Thoracic aorta (tissue), 2 donors: ENCODE measurements at regions not wholly inside any gene's neighbourhood (a gene's known extent, or its start where the extent isn't known, plus 50 kb on each side); places are given as distances from the start of the nearest gene placed in this dataset.

Experiments used
- ATAC-seq: fragments of 150-250 bp; one replicate; pipeline ENCODE4 v1.8.0; 2017; ENCODE audit warnings: low read depth; ENCODE audit not compliant: insufficient number of reproducible peaks, low FRiP score
- DNase-seq: peaks from one replicate; pipeline ENCODE4 v3.0.0-alpha.2; 2020; ENCODE audit warnings: low spot score
- H3K27ac ChIP-seq, 2 donors: fragments of 200-600 bp; sonication (generic); 1 replicate in 1 of 2; 2 replicates in 1 of 2; pipeline ENCODE4 v1.5.1; 2016; ENCODE audit warnings: mild to moderate bottlenecking in 2 of 2, moderate library complexity in 2 of 2
- H3K27me3 ChIP-seq: fragments of 200-600 bp; sonication (generic); replicated peaks from 2 replicates; pipeline ENCODE4 v1.6.0; 2016; ENCODE audit warnings: mild to moderate bottlenecking; ENCODE audit not compliant: insufficient read depth
- H3K36me3 ChIP-seq: fragments of 200-600 bp; sonication (generic); one replicate; pipeline ENCODE4 v1.5.1; 2016
- H3K4me1 ChIP-seq, 2 donors: fragments of 200-600 bp; sonication (generic); 1 replicate in 1 of 2; 2 replicates in 1 of 2; pipeline versions ENCODE4 v1.5.1 to v1.6.0; 2016; ENCODE audit warnings: low read depth in 2 of 2, mild to moderate bottlenecking in 1 of 2; ENCODE audit not compliant: control insufficient read depth in 1 of 2
- H3K4me3 ChIP-seq: fragments of 200-600 bp; sonication (generic); 2 replicates; pipeline ENCODE4 v1.5.1; 2016; ENCODE audit warnings: mild to moderate bottlenecking
- H3K9me3 ChIP-seq: fragments of 200-600 bp; sonication (generic); 2 replicates; pipeline ENCODE4 v1.5.1; 2016
- CTCF ChIP-seq: fragments of 200-600 bp; sonication (generic); IDR thresholded peaks from one replicate; pipeline ENCODE4 v1.5.1; 2019; ENCODE audit warnings: antibody characterized with exemption

- no peak overlapping the region for H3K27ac ChIP-seq
- no peak overlapping the region for H3K4me3 ChIP-seq
- no peak for DNase-seq
- no peaks in the 10 kb centered on the region for H3K27me3 ChIP-seq
- ATAC-seq: no peak
- no peaks in the 10 kb centered on the region for H3K4me1 ChIP-seq
- no peaks in the 10 kb centered on the region for H3K9me3 ChIP-seq
- no peak for TF ChIP-seq CTCF
- H3K36me3 ChIP-seq: no peaks in the 10 kb centered on the region
Measured at GRCh38 chr10:3631291-3631690, 153.7 kb downstream of the KLF6 start.

GRCh38 chr10:3625959-3626751 is 158.9 kb downstream of the KLF6 start:
- Histone ChIP-seq H3K9me3 (no peaks in the 10 kb centered on the region), H3K4me1 (peaks cover 0 to 25% of the 10 kb centered on the region in 2 donors), H3K27me3 (no peaks in the 10 kb centered on the region), H3K4me3 (no peak overlapping the region), H3K27ac (no peak overlapping the region), H3K36me3 (no peaks in the 10 kb centered on the region)
- no peak for DNase-seq
- no peak for ATAC-seq
- TF ChIP-seq CTCF: no peak

GRCh38 chr10:3624367-3624766 is 160.6 kb downstream of the KLF6 start:
- H3K4me3 ChIP-seq: peak overlapping the region; percentile 45
- DNase-seq: peak; percentile 12

GRCh38 chr10:3623746-3624145 is 161.3 kb downstream of the KLF6 start:
- peaks cover 0 to 25% of the 10 kb centered on the region in 2 donors for H3K4me1 ChIP-seq
- DNase-seq (no peak), ATAC-seq (peak; percentile 30)
- no peaks in the 10 kb centered on the region for H3K27me3 ChIP-seq
- TF ChIP-seq CTCF: no peak
- H3K36me3 ChIP-seq: no peaks in the 10 kb centered on the region
- H3K27ac ChIP-seq: peak overlapping the region; percentile 57 to 68
- H3K9me3 ChIP-seq: no peaks in the 10 kb centered on the region
- peak overlapping the region; percentile 45 for H3K4me3 ChIP-seq

More at GRCh38 chr10:3624367-3624766, 160.6 kb downstream of the KLF6 start:
- Histone ChIP-seq H3K27me3 (no peaks in the 10 kb centered on the region), H3K9me3 (no peaks in the 10 kb centered on the region), H3K36me3 (no peaks in the 10 kb centered on the region), H3K4me1 (peaks cover 0 to 25% of the 10 kb centered on the region in 2 donors), H3K27ac (peak overlapping the region; percentile 57 to 68)
- no peak for TF ChIP-seq CTCF
- ATAC-seq: peak; percentile 55

GRCh38 chr10:3622845-3623621 is 162.0 kb downstream of the KLF6 start:
- H3K4me3 ChIP-seq: no peak overlapping the region
- no peak for TF ChIP-seq CTCF
- H3K9me3 ChIP-seq: no peaks in the 10 kb centered on the region
- no peak for ATAC-seq
- no peak for DNase-seq
- H3K36me3 ChIP-seq: no peaks in the 10 kb centered on the region
- H3K27ac ChIP-seq: peak overlapping the region; percentile 57 to 68
- H3K4me1 ChIP-seq: peaks cover 0 to 25% of the 10 kb centered on the region in 2 donors
- no peaks in the 10 kb centered on the region for H3K27me3 ChIP-seq
